IPS-11a (cell line): ENCODE measurements at regions not wholly inside any gene's neighbourhood (a gene's known extent, or its start where the extent isn't known, plus 50 kb on each side); places are given as distances from the start of the nearest gene placed in this dataset.

ENCODE experiments used
- H3K4me3 ChIP-seq: one replicate; pipeline ENCODE4 v1.5.1; 2013; ENCODE audit warnings: low read depth, low read length, control low read depth

DNA sequence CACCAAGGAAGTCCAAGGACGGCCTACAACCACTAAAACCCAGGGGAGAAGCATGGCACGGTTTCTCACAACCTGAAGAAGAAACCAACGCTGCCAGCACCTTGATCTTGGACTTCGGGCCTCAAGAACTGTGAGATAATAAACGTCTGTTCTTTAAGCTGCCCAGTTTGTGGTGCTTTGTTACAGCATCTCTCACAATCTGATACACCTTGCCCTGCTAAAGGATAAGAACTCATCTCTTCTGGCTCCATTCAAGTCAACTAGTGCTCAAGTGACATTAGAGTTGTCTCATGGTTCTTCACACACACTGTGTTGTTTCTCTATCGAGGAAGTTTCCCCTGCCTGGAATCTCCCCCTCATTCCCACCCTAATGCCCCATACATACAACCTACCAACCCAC, 314.4 kb upstream of the RUNX1 start:
- no peak overlapping the region for H3K4me3 ChIP-seq

DNA sequence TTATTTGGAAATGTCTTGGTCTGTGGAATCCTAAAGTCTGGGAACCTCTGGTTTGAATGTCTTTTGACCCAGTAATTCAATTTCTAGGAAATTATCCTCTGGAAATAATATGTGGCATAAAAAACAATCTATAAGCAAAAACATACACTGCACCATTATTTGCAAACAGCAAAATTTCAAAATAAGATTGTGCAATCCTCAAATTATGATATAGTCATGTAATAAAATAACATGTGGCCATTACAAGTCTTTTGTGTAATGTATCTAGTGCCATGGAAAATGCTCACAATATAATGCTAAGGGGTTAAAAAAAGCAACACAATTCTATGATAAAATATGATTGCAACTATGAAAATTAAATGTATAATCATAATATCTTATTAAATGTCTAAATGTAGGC, 312.9 kb upstream of the RUNX1 start:
- no peak overlapping the region for H3K4me3 ChIP-seq

DNA sequence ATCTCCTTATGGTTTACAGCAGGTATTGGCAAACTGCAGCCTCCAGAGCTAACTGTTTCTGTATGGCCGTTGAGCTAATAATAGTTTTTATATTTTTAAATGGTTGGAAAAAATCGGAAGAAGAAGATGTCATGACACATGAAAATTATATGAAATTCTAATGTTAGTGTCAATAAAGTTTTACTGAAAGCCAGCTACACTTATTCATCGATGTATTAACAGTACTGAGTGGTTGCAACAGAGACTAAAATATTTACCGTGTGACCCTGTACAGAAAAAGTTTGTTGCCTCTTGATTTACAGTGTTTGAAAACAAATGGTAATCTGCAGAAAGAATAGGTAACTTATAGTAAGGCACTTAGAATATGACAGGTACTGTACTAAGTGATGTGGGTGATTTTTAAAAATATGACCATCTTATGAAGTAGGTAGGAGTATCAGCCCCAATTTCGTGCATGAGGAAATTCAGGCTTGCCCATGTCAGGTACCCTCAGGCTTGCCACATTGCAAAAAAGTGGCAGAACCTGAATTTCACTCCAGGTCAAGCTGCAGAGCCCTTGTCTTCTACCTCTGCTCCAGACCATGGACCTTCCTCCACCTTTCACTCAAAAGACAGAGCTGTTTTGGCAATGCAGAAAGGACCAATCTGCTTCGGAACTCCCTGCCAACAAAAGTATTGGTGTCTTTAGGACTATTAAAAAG, 311.9 kb upstream of the RUNX1 start:
- H3K4me3 ChIP-seq = no peak overlapping the region

DNA sequence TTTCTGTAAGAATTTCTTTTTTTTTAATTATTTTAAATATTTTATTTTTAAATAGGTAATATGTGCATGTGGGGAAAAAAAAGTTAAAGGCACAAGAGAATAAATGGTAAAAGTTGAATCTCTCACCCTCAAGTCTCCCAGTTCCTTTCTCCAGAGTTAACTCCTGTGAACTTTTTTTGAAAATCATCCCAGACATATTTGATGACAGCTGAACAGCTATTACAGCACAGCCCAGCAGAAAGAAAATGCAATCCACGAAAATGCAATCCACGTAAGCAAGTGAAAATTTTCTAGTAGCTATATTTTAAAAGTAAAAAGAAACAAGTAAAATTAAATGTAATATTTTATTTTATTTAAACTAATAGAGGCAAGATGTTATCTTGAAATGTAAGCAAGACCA, 310.0 kb upstream of the RUNX1 start:
- H3K4me3 ChIP-seq = no peak overlapping the region

DNA sequence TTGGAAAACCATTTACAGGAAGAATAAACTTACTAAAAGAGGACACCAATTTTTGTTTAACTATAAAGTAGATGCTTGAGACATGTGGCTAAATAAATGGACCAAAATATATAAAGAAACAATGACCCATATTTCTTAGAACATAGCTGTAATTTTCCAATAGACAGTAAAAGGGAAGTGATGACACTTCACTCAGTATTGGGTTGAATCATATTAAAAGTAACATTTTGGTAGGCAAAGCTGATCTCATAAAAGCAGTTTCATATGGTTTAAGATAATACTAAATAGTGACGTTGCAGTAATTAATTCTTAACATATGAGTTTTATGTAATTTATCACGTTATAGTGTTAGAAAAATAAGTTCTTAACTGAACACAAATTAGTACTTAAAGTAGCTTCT, 308.9 kb upstream of the RUNX1 start:
- H3K4me3 ChIP-seq = no peak overlapping the region

DNA sequence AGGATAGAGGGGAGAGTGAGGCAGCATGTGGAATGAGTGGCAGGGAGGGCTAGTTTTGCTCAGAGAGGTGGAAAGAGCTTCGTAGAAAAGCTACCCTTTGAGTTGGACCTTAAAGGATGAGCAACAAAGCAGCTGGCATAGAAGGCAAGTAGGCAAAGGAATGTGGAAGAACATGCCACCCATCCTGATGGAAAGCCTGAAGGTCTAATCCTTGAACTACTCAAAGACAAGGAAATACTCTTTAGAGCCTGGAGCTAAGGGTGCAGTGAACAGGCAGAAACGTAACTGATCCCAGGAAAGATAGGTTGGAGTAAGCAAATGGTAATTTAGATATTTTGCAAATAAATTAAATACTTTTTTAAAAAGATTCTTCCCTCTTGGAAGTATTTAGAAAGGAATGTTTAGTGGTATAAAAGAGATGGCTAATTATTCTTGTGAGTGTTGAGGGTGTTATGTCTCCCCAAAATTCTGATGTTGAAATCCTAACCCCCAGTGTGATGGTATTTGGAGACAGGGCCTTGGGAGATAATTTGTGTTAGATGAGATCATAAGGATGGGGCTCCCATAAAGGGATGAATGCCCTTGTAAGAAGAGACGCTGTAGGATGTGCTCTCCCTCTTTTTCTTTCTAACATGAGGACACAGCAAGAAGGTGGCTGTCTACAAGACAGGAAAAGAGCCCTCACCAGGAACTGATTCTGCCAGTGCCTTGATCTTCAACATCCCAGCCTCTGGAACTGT, 308.1 kb upstream of the RUNX1 start:
- H3K4me3 ChIP-seq = no peak overlapping the region

DNA sequence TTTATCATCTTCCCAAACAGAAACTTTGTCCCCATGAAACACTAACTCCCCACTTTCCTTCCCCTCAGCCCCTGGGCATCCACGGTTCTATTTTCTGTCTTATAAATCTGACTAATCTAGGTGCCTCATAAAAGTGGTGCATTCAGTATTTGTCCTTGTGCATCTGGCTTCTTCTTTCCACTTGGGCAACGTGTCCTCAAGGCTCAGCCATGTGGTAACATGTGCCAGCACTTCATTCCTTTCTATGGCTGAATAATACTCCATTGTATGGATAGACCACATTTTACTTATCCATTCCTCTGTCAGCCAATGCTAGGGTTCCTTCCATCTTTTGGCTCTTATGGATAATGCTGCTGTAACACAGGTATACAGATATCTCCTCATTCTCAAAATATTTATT, 305.0 kb upstream of the RUNX1 start:
- no peak overlapping the region for H3K4me3 ChIP-seq

DNA sequence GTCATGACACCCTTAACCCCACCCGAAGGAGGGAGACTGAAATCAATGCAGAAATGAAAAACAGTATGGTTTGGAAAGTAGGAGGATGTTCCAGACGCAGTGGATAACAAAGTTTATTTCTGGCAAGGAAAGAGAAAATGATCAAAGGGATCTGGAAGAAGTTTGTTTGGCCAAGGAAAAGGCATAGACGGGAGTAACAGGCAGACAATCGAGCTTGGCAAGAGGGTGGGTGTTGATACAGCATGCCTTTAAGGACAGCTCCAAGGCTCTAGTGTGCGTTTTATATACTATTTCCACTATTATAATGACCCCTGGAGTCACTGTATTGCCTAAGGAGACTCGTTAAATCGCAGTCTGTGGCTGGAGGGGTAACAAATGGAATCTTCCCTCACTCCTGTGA, 303.7 kb upstream of the RUNX1 start:
- H3K4me3 ChIP-seq = no peak overlapping the region

DNA sequence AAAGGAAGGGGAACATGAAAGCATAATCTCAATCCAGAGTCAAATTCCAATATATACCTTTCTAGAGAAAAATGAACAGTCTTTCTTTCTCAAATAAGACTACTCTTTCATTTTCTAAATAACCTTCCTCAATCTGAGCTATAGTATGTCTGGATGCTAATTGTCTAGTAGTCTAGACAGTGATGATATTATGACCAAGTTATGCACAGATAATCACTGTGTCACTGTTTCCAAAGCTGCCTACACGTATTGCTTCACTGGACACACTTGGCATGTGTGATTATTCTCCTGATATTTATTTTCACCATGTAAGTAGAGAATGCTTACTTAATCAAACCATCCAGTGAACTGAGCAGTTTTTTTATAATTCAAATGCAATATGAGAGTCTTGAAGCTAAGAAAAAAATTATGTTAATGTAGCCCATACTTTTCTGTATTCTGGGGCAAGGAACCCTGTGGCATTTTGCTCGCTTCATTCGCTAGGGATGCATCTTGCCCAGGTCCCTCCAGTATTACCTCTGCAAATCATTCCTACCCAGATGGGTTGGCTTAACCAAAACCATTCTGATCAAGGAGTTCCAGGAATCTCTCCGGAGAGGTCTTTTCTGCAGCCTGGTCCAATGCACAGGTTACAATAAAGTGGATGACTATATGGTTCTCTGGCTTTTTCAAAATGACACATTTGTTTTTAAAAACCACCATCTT, 303.1 kb upstream of the RUNX1 start:
- no peak overlapping the region for H3K4me3 ChIP-seq

DNA sequence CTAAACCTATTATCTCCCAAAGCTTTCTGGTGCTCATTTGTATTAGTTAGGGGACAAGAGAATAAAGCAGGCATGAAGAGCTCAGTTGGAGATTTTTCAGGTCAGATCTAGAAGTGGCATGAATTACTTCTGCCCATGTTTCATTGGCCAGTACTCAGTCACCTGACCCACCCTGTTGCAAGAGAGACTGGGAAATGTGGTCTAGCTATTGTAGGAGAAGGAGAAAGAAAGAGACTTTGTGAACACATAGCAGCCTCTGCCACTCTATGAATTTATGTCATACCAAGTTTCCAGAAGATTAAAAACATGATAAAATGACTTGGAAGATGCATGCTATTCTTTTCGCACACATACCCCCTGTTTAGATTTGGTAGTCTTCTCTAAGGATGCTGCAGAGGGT, 302.3 kb upstream of the RUNX1 start:
- H3K4me3 ChIP-seq = no peak overlapping the region

DNA sequence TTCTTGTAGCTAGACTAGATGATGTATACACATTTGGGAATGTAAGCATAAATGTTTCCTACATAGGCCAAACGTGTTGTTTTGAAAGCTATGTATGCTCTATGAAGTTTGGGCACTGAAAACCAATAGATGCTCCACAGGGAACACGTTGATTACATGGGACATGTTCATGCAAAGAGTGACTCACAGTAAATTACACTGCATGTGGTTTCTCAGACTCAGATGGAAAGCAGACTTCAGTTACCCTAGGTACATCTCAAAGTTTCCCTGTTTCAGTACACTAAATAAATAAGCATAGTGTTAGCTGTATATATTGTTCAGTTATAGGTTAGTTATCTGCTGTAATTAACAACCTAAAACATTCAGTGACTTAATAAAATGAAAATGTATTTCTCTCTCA, 301.9 kb upstream of the RUNX1 start:
- no peak overlapping the region for H3K4me3 ChIP-seq

DNA sequence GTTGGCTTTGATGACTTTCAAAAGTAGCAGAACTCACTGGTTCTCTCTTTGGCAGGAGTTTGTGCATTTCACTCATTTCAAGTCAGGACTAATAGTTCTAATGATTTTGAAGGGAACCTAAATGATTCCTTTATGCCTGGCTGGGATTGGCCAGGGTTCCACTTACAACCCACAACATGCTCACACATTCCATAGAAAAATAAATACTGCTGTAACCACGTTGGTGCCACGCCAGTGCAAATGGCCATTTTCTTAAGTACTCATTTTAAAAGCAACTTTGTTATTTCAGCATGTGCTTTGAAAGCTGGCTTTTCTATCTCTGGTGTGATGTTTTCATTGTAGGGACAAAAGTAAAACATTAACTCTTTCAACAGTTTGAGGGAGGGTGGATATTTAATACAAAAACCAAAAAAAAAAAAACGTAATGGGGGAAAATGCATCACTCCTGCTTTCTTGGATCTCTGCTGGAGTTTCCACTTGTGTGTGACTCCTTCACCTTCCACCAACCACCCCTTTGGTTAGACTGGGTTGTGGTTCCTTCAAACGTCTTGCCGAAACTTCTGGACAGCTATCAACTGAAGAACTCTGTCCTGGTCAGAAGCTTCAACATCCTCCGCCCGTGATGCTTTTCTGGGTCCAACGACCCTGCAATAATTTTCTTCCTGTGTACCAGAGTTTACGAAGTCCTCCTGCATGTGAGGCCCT, 300.4 kb upstream of the RUNX1 start:
- H3K4me3 ChIP-seq = no peak overlapping the region

DNA sequence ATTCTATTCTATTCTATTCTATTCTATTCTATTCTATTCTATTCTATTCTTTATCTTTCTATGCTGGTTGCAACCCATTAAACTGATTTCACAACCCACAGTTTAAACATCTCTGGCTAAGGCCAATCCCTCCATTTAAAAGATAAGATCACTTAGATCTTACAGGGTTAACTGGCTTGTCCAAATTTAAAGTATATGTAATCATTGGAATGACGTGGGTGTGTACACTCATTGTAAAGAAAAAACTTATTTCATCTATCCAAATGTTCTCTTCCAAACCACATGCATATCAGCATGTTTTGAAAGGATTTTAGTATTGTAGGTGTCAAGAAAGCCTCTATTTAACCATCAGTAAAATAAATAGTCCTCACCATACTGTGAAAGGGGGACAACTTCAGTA, 299.6 kb upstream of the RUNX1 start:
- no peak overlapping the region for H3K4me3 ChIP-seq

DNA sequence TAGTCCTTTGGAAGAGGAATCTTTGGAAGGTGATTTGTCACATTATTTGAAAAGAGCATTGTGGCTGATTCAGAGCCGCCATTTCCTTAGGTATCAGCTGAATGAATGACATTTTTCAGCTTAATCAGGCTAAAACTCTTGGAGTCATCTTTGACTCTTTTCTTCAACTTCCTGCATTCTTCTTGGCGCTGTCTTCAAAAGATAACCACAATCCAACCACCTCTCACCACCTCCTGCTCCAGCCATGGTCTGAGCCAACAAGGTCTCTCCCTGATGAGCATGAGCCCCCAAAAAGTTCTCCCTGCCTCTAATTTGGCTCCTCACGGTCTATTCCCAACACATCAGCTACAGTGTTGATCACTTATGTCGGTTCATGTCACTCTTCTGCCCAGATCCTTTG, 297.6 kb upstream of the RUNX1 start:
- no peak overlapping the region for H3K4me3 ChIP-seq

DNA sequence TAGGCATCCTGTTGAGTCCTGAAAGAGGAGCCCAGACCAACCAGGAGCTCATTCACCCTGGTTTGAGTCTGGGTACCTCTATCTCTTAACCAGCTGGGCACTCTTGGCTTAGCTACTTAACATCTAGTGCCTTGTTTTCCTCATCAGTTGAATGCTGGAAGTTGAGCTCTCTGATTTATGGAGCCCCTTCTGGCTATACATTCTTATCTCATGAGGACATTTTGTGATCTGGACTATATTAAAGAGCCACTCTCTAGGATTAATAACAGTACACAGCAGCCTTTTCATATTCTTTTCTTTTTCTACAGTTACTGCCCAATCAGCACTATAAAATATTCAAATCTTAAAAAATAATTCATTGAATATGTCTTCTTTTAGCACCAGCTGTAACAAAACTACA, 296.9 kb upstream of the RUNX1 start:
- H3K4me3 ChIP-seq = no peak overlapping the region

DNA sequence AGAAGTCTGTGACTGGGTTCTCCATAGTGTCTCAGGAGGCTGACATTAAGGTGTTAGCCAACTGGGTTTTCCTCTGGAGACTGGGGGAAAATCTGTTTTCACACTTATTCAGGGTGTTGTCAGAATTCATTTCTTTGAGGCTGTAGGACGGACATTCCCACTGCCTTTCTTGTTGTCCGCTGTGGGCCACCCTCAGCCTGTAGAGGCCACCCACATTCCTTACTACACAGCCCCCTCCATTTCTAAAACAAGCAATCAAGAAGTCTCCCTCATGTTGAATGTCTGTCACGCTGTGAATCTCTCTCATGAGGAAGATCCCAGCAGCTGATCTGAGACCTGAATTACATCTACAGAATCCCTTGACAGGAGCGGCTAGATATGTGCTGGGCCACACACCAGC, 295.5 kb upstream of the RUNX1 start:
- no peak overlapping the region for H3K4me3 ChIP-seq

DNA sequence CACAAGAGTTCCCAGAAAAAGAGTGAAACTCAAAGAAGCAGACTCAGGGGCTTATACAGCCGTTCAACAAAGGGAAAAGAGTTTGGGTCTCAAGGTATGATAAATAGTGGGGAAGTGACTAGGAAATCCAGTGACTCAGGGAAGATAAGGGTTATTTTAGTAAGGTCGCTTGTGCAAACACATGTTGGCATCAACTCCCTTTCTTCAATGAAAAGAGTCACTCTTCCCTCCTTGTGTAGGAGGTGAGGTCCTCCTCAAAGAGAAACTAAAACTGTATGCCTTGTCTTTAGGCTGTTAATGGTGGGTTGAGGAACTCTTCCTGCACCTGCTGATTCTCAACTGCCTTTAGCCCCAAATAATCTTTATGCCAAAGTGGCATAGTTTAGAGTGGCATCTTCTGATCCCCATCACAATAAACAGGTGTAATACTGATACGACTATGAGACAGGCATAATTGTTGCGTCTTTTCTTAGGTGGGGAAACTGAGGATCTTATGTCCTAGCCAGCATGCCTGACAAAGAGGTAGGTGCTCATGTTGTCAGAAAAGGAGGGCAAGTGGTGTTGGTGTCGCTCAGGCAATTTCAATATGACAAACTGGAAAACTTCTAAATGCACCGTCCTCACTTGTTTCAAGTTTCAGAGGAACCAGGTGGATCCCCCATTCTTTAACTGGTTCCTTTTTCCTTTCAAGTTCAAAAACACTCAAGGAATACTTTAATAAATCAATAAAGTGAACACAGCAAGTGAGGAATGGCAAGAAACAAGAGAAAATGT, 294.1 kb upstream of the RUNX1 start:
- H3K4me3 ChIP-seq = no peak overlapping the region

DNA sequence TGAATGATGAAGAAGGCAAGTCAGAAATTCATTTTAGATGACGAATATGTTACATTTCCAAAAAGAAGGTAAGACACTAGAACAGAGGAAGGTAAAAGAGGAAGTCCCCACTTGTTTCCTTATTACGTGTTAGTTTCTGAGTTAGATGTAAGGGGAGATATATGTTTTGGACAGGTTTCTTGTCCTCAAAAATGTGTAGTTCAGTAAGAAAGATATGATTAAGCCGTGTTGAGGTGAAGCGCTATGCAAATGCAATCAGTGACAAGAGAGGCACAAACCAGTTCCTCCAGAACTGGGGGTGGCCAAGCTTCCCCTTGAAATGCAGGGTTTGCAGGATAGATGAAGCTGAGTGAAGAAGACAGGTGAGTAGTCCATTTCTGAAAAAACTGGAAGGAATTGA, 293.3 kb upstream of the RUNX1 start:
- H3K4me3 ChIP-seq = no peak overlapping the region

DNA sequence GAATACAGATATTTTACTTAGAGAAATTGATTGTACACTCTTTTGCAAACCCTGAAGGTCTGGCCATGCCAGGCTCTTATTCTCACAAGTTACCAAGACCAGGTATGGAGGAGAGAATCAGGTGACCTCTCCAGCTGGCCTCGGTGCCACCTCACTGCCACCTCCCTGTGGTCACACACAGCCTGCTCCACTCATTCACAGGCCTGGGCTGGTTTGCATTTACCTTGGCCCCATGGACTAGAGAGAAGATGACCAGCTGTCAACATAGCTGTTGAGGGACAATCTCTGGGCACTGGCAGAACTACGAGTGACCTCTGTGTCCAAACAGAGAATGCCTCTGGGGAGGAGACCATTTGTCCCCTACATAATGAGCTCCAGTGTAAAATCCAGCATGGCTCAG, 291.2 kb upstream of the RUNX1 start:
- no peak overlapping the region for H3K4me3 ChIP-seq

DNA sequence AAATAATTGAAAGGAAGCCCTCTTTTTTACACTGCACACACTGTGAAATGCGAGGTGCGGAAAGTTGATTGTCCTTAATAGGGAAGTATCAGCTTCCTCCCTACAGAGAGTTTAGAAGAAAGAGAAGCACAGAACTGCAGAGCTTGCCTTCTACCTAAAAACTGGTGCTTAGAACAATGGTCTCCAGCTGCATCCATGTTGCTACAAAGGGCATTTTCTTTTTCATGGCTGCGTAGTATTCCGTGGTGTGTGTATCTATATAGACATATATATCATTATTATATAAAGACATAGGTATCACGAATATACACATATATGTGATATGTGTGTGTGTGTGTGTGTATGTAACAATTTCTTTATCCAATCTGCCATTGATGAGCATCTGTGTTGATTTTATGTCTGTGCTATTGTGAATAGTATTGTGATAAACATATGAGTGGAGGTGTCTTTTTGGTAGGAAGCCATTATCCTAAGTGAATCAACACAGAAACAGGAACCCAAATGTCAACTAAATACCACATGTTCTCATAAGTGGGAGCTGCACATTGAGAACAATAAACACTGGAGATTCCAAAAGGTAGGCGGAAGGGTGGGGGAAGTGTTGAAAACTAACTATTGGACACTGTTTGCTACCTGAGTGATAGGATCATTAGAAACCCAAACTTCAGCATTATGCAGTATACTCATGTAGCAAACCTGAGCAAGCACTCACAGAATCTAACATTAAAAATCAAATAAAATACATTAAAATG, 290.0 kb upstream of the RUNX1 start:
- H3K4me3 ChIP-seq = no peak overlapping the region
